NCI-H1436 (cell line): ENCODE measurements at regions not wholly inside any gene's neighbourhood (a gene's known extent, or its start where the extent isn't known, plus 50 kb on each side); places are given as distances from the start of the nearest gene placed in this dataset.

ENCODE experiments used
- DNase-seq: peaks from one replicate; lab custom pipeline; 2025; lab: John Stamatoyannopoulos, UW

GRCh38 chr3:22594990-22595389 lies 608.1 kb upstream of the UBE2E2 start:
- DNase-seq: no peak

- DNase-seq: no peak
Observed at GRCh38 chr3:22606461-22606860, 596.7 kb upstream of the UBE2E2 start.

- DNase-seq: no peak
Observed at GRCh38 chr3:22606938-22607337, 596.2 kb upstream of the UBE2E2 start.

- DNase-seq: no peak
Observed at GRCh38 chr3:22608093-22608492, 595.0 kb upstream of the UBE2E2 start.

GRCh38 chr3:22608721-22609120 lies 594.4 kb upstream of the UBE2E2 start:
- DNase-seq: no peak

- no peak for DNase-seq
Observed at GRCh38 chr3:22609139-22609538, 594.0 kb upstream of the UBE2E2 start.

GRCh38 chr3:22612927-22613326 lies 590.2 kb upstream of the UBE2E2 start:
- DNase-seq: no peak

GRCh38 chr3:22615790-22616189 lies 587.3 kb upstream of the UBE2E2 start:
- DNase-seq: no peak

GRCh38 chr3:22617372-22617771 lies 585.8 kb upstream of the UBE2E2 start:
- DNase-seq: no peak

- no peak for DNase-seq
Observed at GRCh38 chr3:22620498-22620897, 582.6 kb upstream of the UBE2E2 start.

- no peak for DNase-seq
Observed at GRCh38 chr3:22621205-22621809, 581.8 kb upstream of the UBE2E2 start.

- no peak for DNase-seq
Observed at GRCh38 chr3:22627993-22628499, 575.1 kb upstream of the UBE2E2 start.

- DNase-seq: no peak
Observed at GRCh38 chr3:22632536-22632935, 570.6 kb upstream of the UBE2E2 start.

- no peak for DNase-seq
Observed at GRCh38 chr3:22634433-22634832, 568.7 kb upstream of the UBE2E2 start.

GRCh38 chr3:22659651-22660475 lies 543.3 kb upstream of the UBE2E2 start:
- DNase-seq: no peak

- no peak for DNase-seq
Observed at GRCh38 chr3:22660606-22661005, 542.5 kb upstream of the UBE2E2 start.

GRCh38 chr3:22661121-22661700 lies 541.9 kb upstream of the UBE2E2 start:
- no peak for DNase-seq

- DNase-seq: no peak
Observed at GRCh38 chr3:22665528-22665927, 537.6 kb upstream of the UBE2E2 start.

GRCh38 chr3:22666736-22667135 lies 536.4 kb upstream of the UBE2E2 start:
- no peak for DNase-seq

- DNase-seq: no peak
Observed at GRCh38 chr3:22671848-22672247, 531.3 kb upstream of the UBE2E2 start.

GRCh38 chr3:22684739-22685138 lies 518.4 kb upstream of the UBE2E2 start:
- no peak for DNase-seq

GRCh38 chr3:22685597-22685996 lies 517.5 kb upstream of the UBE2E2 start:
- DNase-seq: no peak

GRCh38 chr3:22691407-22691806 lies 511.7 kb upstream of the UBE2E2 start:
- no peak for DNase-seq
